DMS153 treated with DMSO at 0.1 percent for 48 hours (cell line): ENCODE measurements at regions not wholly inside any gene's neighbourhood (a gene's known extent, or its start where the extent isn't known, plus 50 kb on each side); places are given as distances from the start of the nearest gene placed in this dataset.

ENCODE experiments used
- DNase-seq: peaks from one replicate; lab custom pipeline; 2025; ENCODE audit not compliant: unreplicated experiment; lab: John Stamatoyannopoulos, UW

DNA sequence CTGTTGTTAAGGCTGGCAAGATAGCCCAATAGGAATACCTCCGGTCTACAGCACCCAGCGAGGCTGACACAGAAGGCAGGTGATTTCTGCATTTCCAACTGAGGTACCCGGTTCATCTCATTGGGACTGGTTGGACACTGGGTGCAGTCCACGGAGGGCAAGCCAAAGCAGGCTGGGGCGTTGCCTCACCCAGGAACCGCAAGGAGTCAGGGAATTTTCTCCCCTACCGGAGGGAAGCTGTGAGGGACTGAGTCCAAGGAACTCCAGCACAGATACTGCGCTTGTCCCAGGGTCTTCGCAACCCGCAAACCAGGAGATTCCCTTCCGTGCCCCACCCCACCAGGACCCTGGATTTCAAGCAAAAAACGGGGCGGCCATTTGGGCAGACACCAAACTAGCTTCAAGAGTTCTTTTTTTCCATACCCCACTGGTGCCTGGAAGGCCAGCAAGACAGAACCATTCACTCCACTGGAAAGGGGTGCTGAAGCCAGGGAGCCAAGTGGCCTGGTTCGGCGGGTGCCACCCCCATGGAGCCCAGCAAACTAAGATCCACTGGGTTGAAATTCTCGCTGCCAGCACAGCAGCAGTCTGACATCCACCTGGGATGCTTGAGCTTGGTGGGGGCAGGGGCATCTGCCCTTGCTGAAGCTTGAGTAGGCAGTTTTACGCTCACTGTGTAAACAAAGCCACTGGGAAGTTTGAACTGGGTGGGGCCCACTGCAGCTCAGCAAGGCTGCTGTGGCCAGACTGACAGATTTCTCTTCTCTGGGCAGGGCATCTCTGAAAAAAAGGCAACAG lies 647.2 kb downstream of the BNC2 start:
- peak; percentile 36 for DNase-seq

- no peak for DNase-seq
These were observed 639.7 kb downstream of the BNC2 start for GRCh38 chr9:16230731-16231130.

DNA sequence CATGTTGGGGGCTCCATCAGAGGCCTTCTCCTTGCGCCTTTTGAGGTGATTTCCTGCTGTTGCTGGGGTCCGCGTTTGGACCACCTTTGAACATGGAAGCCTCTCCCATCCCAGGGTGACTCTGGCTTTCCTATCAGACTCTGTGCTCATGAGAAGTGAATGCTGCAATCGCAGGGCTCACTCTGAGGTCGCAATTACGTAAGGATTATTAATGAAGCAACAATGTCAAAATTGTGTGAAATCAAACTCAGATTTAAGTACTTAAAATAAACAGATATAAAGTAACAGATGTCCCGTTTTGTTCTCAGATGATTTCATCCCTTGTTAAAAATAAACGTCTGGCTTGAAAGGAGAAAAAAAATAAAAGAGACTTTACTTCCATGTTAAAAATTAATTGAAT lies 634.2 kb downstream of the BNC2 start:
- no peak for DNase-seq

DNA sequence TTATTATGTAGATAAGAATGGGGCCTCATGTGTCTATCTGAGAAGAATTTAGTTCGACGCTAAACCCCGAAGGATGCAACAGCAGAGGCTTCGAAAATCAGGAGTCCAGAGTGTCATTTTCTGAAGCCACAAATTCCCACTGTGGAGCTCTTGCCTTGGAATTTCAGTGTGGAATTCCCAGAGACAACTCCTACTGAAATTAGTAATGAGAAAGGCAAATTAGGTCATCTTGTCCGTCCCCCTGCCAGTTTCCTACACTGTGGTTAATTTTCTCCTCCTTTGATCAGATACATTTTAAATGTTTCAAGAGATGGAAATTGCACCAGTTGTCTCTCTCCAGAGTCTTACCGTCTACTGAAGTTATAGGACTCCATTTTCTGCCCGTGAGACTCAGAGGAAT lies 633.6 kb downstream of the BNC2 start:
- no peak for DNase-seq

GRCh38 chr9:16238623-16239138 lies 631.8 kb downstream of the BNC2 start:
- DNase-seq: no peak

GRCh38 chr9:16241231-16241630 lies 629.2 kb downstream of the BNC2 start:
- no peak for DNase-seq

DNA sequence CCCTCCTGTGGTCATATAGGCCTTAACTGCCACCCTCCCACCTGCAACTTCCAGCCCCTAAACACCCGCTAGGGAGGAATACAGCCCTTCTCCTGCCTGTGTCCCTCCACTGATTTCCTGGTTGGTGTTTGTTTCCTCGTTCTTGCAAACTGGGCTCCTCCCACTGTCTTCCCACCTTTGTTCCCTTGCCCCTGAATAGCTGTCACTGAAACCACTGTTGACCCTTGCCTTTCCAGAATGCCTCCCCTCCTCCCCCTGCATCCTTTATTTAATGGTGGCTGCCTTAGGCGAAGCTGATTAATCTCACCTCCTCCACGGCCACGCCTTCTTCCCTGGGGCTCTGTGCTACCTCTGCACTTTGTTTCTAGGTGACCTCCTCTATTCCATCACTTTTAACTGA lies 626.7 kb downstream of the BNC2 start:
- no peak for DNase-seq

- no peak for DNase-seq
These were observed 624.6 kb downstream of the BNC2 start for GRCh38 chr9:16245756-16246440.

GRCh38 chr9:16246785-16247184 lies 623.7 kb downstream of the BNC2 start:
- DNase-seq: no peak

DNA sequence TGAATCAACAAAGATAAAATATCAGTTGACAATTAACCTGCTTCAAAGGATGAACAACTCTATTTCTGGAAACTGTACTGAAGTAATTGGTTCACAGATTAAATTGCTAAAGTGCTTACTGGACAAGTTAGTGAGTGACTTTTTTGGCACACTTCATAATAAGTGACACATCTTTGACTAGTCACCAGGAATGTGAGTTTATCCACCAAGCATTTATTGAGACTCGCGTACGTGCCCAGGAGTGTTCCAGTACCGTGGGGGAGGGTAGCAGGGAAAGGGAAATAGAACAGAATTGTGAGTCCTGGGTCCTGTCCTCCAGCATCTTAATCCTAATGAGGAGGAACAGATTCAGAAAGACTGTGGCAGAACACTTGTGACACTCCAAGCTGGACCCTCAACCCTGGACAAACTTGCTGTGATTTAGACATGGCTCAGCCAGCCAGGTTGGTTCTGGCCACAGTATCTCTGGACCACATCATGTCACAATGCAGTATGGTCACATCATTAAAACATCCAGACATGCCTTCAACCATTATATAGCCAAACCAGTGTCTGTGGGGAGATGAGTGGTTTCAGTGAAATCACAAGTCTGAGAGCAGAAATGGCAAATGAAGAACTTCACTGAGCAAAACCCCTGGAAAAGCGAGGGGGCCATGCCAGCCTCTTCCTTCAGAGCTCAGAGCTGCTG lies 623.1 kb downstream of the BNC2 start:
- DNase-seq: no peak

GRCh38 chr9:16248822-16249221 lies 621.6 kb downstream of the BNC2 start:
- no peak for DNase-seq

GRCh38 chr9:16252616-16253015 lies 617.9 kb downstream of the BNC2 start:
- DNase-seq: no peak

GRCh38 chr9:16254674-16255073 lies 615.8 kb downstream of the BNC2 start:
- no peak for DNase-seq

GRCh38 chr9:16255217-16255616 lies 615.3 kb downstream of the BNC2 start:
- no peak for DNase-seq

DNA sequence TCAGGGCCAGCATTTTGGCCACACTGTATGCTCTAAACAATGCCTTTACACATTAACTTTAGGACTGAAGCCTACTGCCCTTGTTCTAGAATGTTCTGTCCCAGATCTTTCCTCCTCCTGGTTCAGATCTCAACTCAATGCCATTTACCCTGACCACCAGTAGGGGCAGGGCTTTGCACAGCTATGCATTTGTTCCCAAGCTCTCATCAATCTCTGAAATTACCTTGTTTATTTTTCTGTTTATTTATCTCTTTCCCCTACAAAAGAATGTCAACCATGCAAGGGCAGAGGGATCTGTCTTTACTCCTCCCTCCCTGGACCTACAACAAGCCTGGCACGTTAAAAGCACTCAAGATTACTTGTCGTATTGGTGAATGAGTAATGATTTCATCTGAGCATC lies 612.9 kb downstream of the BNC2 start:
- no peak for DNase-seq

- DNase-seq: no peak
These were observed 612.3 kb downstream of the BNC2 start for GRCh38 chr9:16258191-16258590.

DNA sequence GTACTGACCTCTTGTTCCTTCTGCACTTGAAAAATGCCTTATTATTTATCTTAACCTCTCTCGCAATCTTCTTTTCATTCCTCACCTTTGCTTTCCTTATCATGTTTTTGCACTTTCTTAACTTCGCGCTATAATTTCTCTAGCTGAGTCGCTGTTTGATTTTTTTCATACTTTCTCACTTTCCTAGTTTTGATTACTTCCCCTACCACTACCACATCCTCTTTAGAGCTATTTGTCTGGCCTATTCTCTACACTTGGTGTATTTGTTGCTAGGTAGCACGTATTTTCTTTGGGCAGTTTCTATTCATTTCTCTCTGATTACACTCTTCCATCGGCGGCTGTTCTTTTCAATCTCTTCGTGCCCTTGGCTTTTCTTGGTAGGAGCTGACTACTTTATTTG lies 611.8 kb downstream of the BNC2 start:
- DNase-seq: no peak

GRCh38 chr9:16262477-16263261 lies 607.8 kb downstream of the BNC2 start:
- DNase-seq: peak; percentile 36

GRCh38 chr9:16265688-16266087 lies 604.8 kb downstream of the BNC2 start:
- DNase-seq: no peak

DNA sequence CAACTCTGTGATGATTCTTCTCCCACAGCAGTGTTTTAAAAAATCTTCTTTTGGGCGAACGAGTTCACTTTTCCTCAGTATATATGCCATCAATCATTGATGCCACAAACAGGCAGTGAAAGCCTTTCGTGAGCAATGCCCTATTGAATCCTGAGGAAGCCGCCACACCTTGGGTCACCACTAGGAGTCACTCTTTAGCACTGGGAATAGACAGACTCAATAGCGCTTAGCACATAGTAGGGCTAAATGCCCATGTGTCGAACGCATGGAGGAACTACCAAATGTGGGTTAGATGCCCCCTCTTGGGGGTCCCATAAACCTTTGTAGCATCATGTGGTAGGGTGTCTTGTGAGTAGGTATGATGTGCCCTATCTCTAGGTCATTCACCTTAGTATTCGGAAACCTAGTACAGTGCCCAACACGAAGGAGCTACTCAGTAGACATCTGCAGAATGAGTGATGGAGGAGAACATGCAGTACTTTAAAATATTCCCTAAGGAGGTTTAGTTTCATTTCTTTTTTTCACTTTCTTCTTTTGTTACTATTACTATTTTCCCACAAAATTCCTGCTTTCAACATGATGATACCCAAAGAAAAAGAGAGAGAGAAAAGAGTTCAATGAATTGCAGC lies 603.7 kb downstream of the BNC2 start:
- no peak for DNase-seq
